ENCODE measurements at regions not wholly inside any gene's neighbourhood (a gene's known extent, or its start where the extent isn't known, plus 50 kb on each side); places are given as distances from the start of the nearest gene placed in this dataset.
"Not testable (repeated sequence)": the region's sequence is repeated elsewhere in the genome, so short reads cannot be mapped to it uniquely, and the experiment has no call there.

DNA sequence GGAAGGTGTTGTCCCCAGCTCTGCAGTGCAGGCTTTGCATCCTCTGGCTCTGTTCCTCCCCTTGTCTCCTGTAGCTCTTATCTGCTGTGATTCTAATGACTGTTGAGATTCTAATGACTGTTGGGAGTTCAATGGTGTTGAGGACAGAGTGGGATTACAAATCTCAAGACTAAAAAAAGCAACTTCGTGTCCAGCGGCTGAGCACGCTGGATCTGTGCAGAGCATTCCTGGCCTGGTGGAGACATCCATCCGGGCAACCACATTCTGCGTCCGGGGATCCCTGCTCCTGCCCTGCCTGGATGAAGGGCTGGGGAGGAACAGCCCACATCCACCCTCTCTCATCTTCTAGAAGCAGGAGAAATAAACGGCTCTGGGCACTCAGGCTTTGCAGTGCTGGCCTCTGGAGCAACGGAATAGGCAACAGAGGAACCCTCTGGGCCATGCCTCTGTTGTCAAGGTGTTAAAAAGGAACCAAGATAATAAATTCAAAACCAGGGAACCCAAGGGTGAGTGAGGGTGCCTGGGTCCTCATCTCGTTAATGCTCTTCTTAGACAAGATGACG lies 106.7 kb upstream of the ASB18 start:
- DNase-seq (ENCODE audit: low read depth in 3 of 3) = no peak

DNA sequence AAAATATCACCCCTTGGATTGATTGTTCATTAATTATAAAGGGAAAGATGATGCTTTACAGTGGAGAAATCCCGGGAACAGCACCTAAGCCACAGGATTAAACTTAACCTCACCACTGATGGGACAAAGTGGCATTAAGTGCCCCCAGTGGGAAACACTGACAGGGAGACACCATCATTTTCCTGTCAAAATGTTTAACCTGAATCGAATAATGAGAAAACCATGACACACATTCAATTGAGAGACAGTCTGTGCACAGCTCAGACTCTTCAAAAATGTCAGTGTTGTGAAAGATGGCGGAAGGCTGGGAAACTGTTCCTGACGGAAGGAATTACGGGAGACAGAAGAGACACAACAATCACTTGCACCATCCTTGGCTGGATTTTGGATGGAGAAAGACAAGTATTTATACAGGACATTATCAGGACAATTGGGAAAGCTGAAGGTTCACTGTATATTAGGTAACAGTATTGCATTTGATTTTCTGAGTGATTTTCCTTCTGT lies 111.8 kb upstream of the ASB18 start:
- no peak for DNase-seq (ENCODE audit: low read depth in 3 of 3)

GRCh38 chr2:236376566-236377244 lies 112.5 kb upstream of the ASB18 start:
- no peak for DNase-seq (ENCODE audit: low read depth in 3 of 3)

GRCh38 chr2:236380051-236380612 lies 115.9 kb upstream of the ASB18 start:
- DNase-seq (ENCODE audit: low read depth in 3 of 3) = no peak

- DNase-seq (ENCODE audit: low read depth in 3 of 3) = not testable (repeated sequence)
These were observed 117.0 kb upstream of the ASB18 start for GRCh38 chr2:236381253-236381652.

- not testable (repeated sequence) for DNase-seq (ENCODE audit: low read depth in 3 of 3)
These were observed 125.3 kb upstream of the ASB18 start for GRCh38 chr2:236389284-236390216.

GRCh38 chr2:236393101-236393500 lies 128.9 kb upstream of the ASB18 start:
- DNase-seq (ENCODE audit: low read depth in 3 of 3) = no peak

DNA sequence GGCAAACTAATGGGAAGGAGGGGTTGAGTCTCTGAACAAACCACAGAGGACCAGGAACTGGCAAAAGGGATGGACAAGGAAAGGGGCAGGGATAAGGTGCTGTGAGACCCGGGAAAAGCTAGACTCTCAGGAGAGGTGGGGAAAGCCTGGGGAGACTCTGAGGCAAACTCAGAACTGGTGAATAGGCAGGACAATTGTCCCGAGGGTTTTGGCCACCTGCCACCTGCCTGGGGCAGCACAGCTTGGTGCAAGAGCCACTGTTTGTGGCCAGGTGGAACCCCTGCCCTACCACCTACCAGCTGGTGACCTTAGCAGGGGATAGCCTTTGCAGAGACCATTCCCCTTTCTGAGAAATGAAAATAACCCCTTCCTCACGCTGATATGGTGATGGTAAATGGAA lies 129.4 kb upstream of the ASB18 start:
- no peak for DNase-seq (ENCODE audit: low read depth in 3 of 3)

DNA sequence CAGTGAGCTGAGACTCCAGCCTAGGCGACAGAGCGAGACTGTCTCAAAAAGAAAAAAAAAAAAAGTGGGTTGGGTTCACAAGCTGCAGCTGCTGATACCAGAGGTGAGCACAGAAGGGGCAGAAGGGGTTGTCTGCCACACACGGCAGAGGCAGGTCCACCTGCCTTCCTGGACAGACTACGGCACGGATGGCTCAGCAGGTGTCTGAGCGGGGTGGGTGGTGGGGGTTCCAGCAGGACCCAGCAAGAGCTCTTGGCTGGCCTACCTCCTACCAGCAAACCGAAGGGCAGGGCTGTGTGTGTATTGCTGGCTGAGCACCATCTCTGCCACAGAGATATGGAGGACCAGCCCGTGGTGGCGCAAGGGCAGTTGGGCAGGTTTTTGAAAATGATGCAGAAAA lies 130.4 kb upstream of the ASB18 start:
- DNase-seq (ENCODE audit: low read depth in 3 of 3) = no peak

GRCh38 chr2:236395067-236395466 lies 130.9 kb upstream of the ASB18 start:
- DNase-seq (ENCODE audit: low read depth in 3 of 3) = no peak

- no peak for DNase-seq (ENCODE audit: low read depth in 3 of 3)
These were observed 132.7 kb upstream of the ASB18 start for GRCh38 chr2:236396818-236397350.

- no peak for DNase-seq (ENCODE audit: low read depth in 3 of 3)
These were observed 133.5 kb upstream of the ASB18 start for GRCh38 chr2:236397681-236398080.

- no peak for DNase-seq (ENCODE audit: low read depth in 3 of 3)
These were observed 135.2 kb upstream of the ASB18 start for GRCh38 chr2:236399409-236399808.

DNA sequence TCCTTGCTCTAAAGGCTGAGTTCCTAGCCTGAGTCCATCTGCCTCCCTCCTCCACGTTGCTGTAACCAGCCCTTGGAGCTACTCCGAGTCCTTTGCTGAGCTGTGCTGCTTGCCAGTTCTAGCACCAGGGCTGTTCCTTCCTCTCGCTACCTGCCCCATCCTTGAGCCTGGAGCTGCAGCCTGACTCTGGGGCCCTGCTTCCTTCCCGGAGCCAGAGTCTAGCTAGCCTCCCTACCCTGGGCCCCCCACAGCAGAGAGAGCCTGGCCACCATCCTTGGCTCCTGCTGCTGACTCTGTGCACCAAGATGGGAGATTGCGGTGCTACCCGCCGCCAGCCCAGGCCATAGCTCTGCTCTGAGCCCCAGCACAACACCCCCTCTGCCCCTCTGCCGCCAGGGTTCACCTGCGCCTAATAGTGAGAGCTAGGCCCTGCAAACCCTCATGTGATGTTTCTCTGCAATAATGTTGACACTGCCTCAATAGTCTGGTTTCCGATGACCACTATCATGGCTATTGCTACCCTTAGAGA lies 135.9 kb upstream of the ASB18 start:
- no peak for DNase-seq (ENCODE audit: low read depth in 3 of 3)

DNA sequence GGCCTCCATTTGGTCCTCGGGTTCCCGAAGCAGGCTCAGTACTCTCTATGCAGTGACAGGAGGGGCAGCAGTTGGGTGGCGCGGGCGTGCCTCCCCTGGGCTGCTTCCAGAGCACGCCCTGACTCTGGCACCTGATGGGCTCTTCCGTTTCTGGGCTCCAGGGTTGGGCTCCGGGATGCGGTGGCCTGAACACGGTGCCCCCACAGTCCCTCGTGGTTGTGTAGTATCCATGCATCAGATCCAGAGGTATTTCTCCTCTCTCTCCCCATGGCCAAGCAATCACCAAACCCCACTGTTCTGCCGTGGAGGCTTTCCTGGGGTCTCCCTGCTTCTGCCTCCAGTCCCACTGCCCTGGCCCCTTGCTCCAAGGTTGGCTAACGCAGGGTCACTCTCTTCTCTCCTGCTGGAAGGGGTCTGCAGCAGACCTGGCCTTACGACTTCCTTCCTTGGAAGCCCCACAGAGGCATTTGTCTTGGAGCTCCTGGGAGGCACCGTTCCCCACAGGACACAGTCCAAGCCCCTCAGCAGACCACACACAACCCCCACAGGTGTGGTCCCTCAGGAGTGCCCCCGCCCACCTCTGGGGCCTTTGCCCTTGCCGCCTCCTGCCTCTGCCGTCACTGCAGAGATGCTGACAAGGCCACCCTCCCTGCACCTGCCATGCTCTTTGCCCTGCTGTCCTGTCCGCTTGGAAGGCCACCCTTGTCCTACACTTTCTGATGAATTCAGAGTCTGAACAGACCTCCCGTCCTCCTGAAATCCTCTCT lies 136.6 kb upstream of the ASB18 start:
- no peak for DNase-seq (ENCODE audit: low read depth in 3 of 3)

DNA sequence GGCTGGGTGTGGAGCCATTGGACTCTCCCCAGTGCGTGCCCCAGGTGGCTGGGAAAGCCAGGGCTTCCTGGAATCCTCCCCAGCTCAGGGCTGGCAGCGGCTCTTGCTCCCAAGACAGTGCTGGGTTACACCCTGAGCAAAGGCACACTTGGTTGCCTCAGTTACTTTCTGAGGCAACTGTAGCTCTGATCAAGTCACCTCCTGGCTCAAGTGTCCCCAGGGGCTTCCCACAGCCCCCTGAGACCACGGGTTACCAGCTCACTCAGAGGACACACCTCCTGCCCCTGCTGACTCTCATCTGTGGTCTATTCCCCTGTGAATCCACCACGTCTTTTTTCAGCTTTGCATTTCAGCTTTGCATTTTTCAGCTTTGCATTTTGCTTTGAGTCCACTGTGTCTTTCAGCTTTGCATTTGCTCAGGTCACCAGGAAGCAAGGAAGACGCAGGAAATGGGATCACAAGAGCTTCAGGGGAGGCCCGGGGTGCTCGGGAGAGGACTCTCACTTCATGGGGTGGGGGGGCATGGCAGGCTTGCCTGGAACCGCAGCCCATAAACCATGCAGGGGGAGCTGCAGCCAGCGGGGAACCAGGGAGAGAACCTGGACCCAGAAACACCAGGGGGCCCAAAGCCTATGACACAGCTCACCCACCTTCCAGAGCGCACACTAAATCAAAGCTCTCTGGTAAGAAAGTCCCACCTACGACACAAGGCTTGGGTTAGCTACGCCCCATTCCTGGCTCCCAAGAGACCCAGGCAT lies 138.0 kb upstream of the ASB18 start:
- no peak for DNase-seq (ENCODE audit: low read depth in 3 of 3)

- DNase-seq (ENCODE audit: low read depth in 3 of 3) = no peak
These were observed 138.9 kb upstream of the ASB18 start for GRCh38 chr2:236403125-236403524.

GRCh38 chr2:236403811-236404210 lies 139.6 kb upstream of the ASB18 start:
- no peak for DNase-seq (ENCODE audit: low read depth in 3 of 3)

GRCh38 chr2:236404346-236404745 lies 140.1 kb upstream of the ASB18 start:
- no peak for DNase-seq (ENCODE audit: low read depth in 3 of 3)

DNA sequence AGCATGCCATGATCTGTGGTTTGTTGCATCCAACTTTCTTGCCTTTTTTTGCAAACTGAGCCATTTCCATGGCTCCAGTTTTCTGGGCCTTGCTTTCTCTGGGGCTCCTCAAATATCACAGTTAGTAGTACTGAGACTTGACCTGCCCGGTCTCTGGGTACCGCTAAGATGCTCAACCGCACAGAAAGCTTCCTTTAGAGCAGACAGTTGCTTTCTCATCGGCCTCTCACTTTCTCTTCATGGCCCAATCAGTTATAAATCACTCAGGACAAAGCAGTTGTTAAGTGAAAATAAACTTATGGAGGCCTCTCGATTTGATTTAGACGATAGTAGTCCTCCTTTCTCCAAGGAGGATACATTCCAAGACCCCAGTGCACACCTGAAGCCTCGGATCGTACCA lies 141.2 kb upstream of the ASB18 start:
- no peak for DNase-seq (ENCODE audit: low read depth in 3 of 3)

Measured in stimulated activated CD4-positive, alpha-beta T cell treated with anti-CD3 and anti-CD28 coated beads, TNF-alpha, amount 100 ng/mL, for 4 hours (primary cell).